H1 (cell line): ENCODE measurements at regions not wholly inside any gene's neighbourhood (a gene's known extent, or its start where the extent isn't known, plus 50 kb on each side); places are given as distances from the start of the nearest gene placed in this dataset.

Experiments
- CTCF ChIA-PET: fragments of 300-600 bp; sonication (Branson Sonifier 250); formaldehyde crosslinking; loops from one replicate; lab custom pipeline; 2021; ENCODE audit not compliant: partially characterized antibody; lab: Charles Lee
- POLR2A ChIA-PET: fragments of 300-600 bp; sonication (Branson Sonifier 250); formaldehyde crosslinking; loops from one replicate; lab custom pipeline; 2021; ENCODE audit warnings: inconsistent platforms; ENCODE audit not compliant: partially characterized antibody; lab: Charles Lee
- DNase-seq, 2 experiments: peaks; one replicate each; pipeline versions ENCODE4 v3.0.0 to v3.0.0-alpha.2; 2010 to 2022; ENCODE audit warnings: low spot score in 2 of 2, low read depth in 1 of 2, mixed read lengths in 1 of 2
- FAIRE-seq: peaks from 2 replicates; lab custom pipeline; 2011; peaks lifted over from hg19 to GRCh38; lab: Jason Lieb, UNC
- H2AFZ ChIP-seq: 2 replicates; pipeline ENCODE4 v1.8.1; 2012; ENCODE audit warnings: low read length, inconsistent platforms
- H2AK5ac ChIP-seq: 2 replicates; pipeline ENCODE4 v1.6.1; 2013; ENCODE audit warnings: low read depth, low read length
- H2BK120ac ChIP-seq: replicated peaks from 2 replicates; pipeline ENCODE3; 2013; ENCODE audit warnings: low read depth, low read length, inconsistent platforms
- H2BK12ac ChIP-seq: 2 replicates; pipeline ENCODE4 v1.6.1; 2013; ENCODE audit warnings: low read depth, low read length
- H2BK15ac ChIP-seq: 2 replicates; pipeline ENCODE4 v1.6.1; 2013; ENCODE audit warnings: low read length
- H2BK20ac ChIP-seq: 2 replicates; pipeline ENCODE4 v1.6.1; 2013; ENCODE audit warnings: low read length
- H2BK5ac ChIP-seq: 2 replicates; pipeline ENCODE4 v1.6.1; 2013; ENCODE audit warnings: low read depth, low read length
- H3K14ac ChIP-seq: 2 replicates; pipeline ENCODE4 v1.6.1; 2013; ENCODE audit warnings: inconsistent platforms; ENCODE audit not compliant: insufficient read length
- H3K18ac ChIP-seq: 2 replicates; pipeline ENCODE4 v1.6.1; 2013; ENCODE audit warnings: low read length; ENCODE audit errors: extremely low read depth
- H3K23ac ChIP-seq: 2 replicates; pipeline ENCODE4 v1.6.1; 2013; ENCODE audit warnings: inconsistent platforms; ENCODE audit not compliant: insufficient read length
- H3K23me2 ChIP-seq: 2 replicates; pipeline ENCODE4 v1.6.1; 2013; ENCODE audit warnings: low read depth, low read length
- H3K27ac ChIP-seq: 2 replicates; pipeline ENCODE4 v1.6.1; 2011; ENCODE audit warnings: low read depth, low read length, inconsistent platforms
- H3K27me3 ChIP-seq, 4 experiments: replicated peaks in 1 of 4; 1 replicate in 1 of 4; 2 replicates in 3 of 4; pipeline versions ENCODE4 v1.6.1 to v1.8.1; 2011 to 2013; ENCODE audit warnings: low read length in 3 of 4, mild to moderate bottlenecking in 3 of 4, inconsistent platforms in 2 of 4, mixed read lengths in 2 of 4, moderate library complexity in 1 of 4; ENCODE audit not compliant: control insufficient read depth in 3 of 4, insufficient read depth in 3 of 4; ENCODE audit errors: extremely low read depth in 1 of 4
- H3K36me3 ChIP-seq, 4 experiments: 2 replicates each; pipeline versions ENCODE4 v1.6.1 to v1.8.1; 2011 to 2013; ENCODE audit warnings: mild to moderate bottlenecking in 4 of 4, low read length in 3 of 4, moderate library complexity in 2 of 4, control low read depth in 1 of 4, inconsistent platforms in 1 of 4; ENCODE audit not compliant: insufficient read depth in 4 of 4, control insufficient read depth in 2 of 4
- H3K4ac ChIP-seq: replicated peaks from 2 replicates; pipeline ENCODE3; 2013; ENCODE audit warnings: low read length, low read depth, mixed read lengths, inconsistent platforms; ENCODE audit not compliant: insufficient read length
- H3K4me1 ChIP-seq, 4 experiments: replicated peaks in 1 of 4; 1 replicate in 1 of 4; 2 replicates in 3 of 4; pipeline versions ENCODE4 v1.6.1 to v1.8.1; 2011 to 2013; ENCODE audit warnings: low read length in 3 of 4, inconsistent platforms in 2 of 4, mixed read lengths in 1 of 4; ENCODE audit not compliant: insufficient read depth in 4 of 4, control insufficient read depth in 3 of 4
- H3K4me2 ChIP-seq, 2 experiments: 2 replicates each; pipeline versions ENCODE4 v1.6.1 to v1.8.1; 2011 to 2013; ENCODE audit warnings: low read depth in 2 of 2, low read length in 2 of 2, control low read depth in 1 of 2, inconsistent platforms in 1 of 2, mild to moderate bottlenecking in 1 of 2; ENCODE audit not compliant: insufficient read depth in 1 of 2
- H3K4me3 ChIP-seq, 4 experiments: fragments of 200-600, 300-600 bp in 1 of 4; sonication (generic), shearing (Covaris generic), sonication (Bioruptor Twin) in 1 of 4; 2 replicates each; pipeline versions ENCODE4 v1.5.1 to v1.8.1; 2011 to 2016; ENCODE audit warnings: low read length in 4 of 4, low read depth in 3 of 4, control low read depth in 2 of 4, inconsistent platforms in 2 of 4, mild to moderate bottlenecking in 2 of 4, mixed read lengths in 1 of 4, moderate library complexity in 1 of 4; ENCODE audit not compliant: insufficient read depth in 2 of 4; ENCODE audit errors: extremely low read depth in 1 of 4
- H3K56ac ChIP-seq: replicated peaks from 2 replicates; pipeline ENCODE3; 2013; ENCODE audit warnings: low read depth, mild to moderate bottlenecking, mixed read lengths, low read length, inconsistent platforms; ENCODE audit not compliant: insufficient read length
- H3K79me1 ChIP-seq: 2 replicates; pipeline ENCODE4 v1.6.1; 2013; ENCODE audit warnings: low read depth, low read length, control low read depth
- H3K79me2 ChIP-seq, 2 experiments: 2 replicates each; pipeline versions ENCODE4 v1.6.1 to v1.8.1; 2012 to 2013; ENCODE audit warnings: low read length in 2 of 2, mild to moderate bottlenecking in 2 of 2, inconsistent platforms in 1 of 2; ENCODE audit not compliant: insufficient read depth in 2 of 2, control insufficient read depth in 1 of 2
- H3K9ac ChIP-seq, 4 experiments: replicated peaks in 1 of 4; 1 replicate in 1 of 4; 2 replicates in 3 of 4; pipeline versions ENCODE4 v1.6.1 to v1.8.1; 2011 to 2013; ENCODE audit warnings: low read depth in 3 of 4, low read length in 3 of 4, control low read depth in 2 of 4, mild to moderate bottlenecking in 2 of 4, moderate library complexity in 2 of 4, inconsistent platforms in 1 of 4; ENCODE audit errors: extremely low read depth in 1 of 4
- H3K9me3 ChIP-seq, 2 experiments: 2 replicates each; pipeline versions ENCODE4 v1.6.1 to v1.8.1; 2012 to 2013; ENCODE audit warnings: mild to moderate bottlenecking in 2 of 2, moderate library complexity in 2 of 2, control low read depth in 1 of 2, inconsistent platforms in 1 of 2, low read depth in 1 of 2, low read length in 1 of 2, mixed read lengths in 1 of 2; ENCODE audit not compliant: insufficient read depth in 2 of 2
- H4K20me1 ChIP-seq, 2 experiments: replicated peaks in 1 of 2; 2 replicates each; pipeline versions ENCODE3 to v1.8.1; 2011 to 2013; ENCODE audit warnings: inconsistent platforms in 2 of 2, low read length in 2 of 2, mild to moderate bottlenecking in 1 of 2; ENCODE audit not compliant: insufficient read depth in 2 of 2, control insufficient read depth in 1 of 2
- H4K5ac ChIP-seq: 2 replicates; pipeline ENCODE4 v1.6.1; 2013; ENCODE audit warnings: low read length, low read depth, mixed read lengths, inconsistent platforms; ENCODE audit not compliant: insufficient read length
- H4K8ac ChIP-seq: 2 replicates; pipeline ENCODE4 v1.8.0; 2013; ENCODE audit warnings: mild to moderate bottlenecking, moderate library complexity, low read length, inconsistent platforms; ENCODE audit not compliant: insufficient read depth; ENCODE audit errors: extremely low read depth
- H4K91ac ChIP-seq: replicated peaks from 2 replicates; pipeline ENCODE3; 2013; ENCODE audit warnings: low read length, mixed read lengths, inconsistent platforms; ENCODE audit not compliant: insufficient read length
- BCL11A ChIP-seq, 2 experiments: IDR thresholded peaks; one replicate each; pipeline ENCODE4 v1.6.1; 2011; ENCODE audit warnings: low read depth in 2 of 2, low read length in 2 of 2, mild to moderate bottlenecking in 2 of 2
- CTBP2 ChIP-seq: IDR thresholded peaks from 2 replicates; pipeline ENCODE4 v1.7.0; 2011; ENCODE audit warnings: borderline replicate concordance, mild to moderate bottlenecking, moderate library complexity, mixed read lengths, low read length; ENCODE audit not compliant: insufficient read depth, insufficient read length
- GABPA ChIP-seq: IDR thresholded peaks from 2 replicates; pipeline ENCODE4 v1.6.1; 2011; ENCODE audit warnings: mild to moderate bottlenecking, low read length, moderate library complexity, borderline replicate concordance; ENCODE audit not compliant: insufficient read depth
- KDM5A ChIP-seq: fragments of 200-600 bp; IDR thresholded peaks from 2 replicates; pipeline ENCODE4 v1.7.1; 2012; ENCODE audit warnings: mild to moderate bottlenecking, low read length, inconsistent platforms, mixed read lengths
- RAD21 ChIP-seq, 2 experiments: IDR thresholded peaks in 1 of 2; conservative IDR thresholded peaks in 1 of 2; 2 replicates each; pipeline ENCODE4 v1.6.1; 2011; ENCODE audit warnings: low read depth in 2 of 2, low read length in 2 of 2, improper control_type of control experiment in 1 of 2, inconsistent platforms in 1 of 2, mild to moderate bottlenecking in 1 of 2, moderate library complexity in 1 of 2
- RXRA ChIP-seq: IDR thresholded peaks from 2 replicates; pipeline ENCODE4 v1.6.1; 2011; ENCODE audit warnings: low read depth, mild to moderate bottlenecking, low read length, moderate library complexity; ENCODE audit not compliant: insufficient read depth
- SIX5 ChIP-seq: IDR thresholded peaks from 2 replicates; pipeline ENCODE4 v1.6.1; 2011; ENCODE audit warnings: mild to moderate bottlenecking, low read depth, low read length
- TAF7 ChIP-seq: optimal IDR thresholded peaks from 2 replicates; pipeline ENCODE3; 2011; ENCODE audit warnings: low read depth, mild to moderate bottlenecking, inconsistent platforms, low read length, moderate library complexity, borderline replicate concordance
- TEAD4 ChIP-seq: IDR thresholded peaks from 2 replicates; pipeline ENCODE4 v1.6.1; 2012; ENCODE audit warnings: low read depth, low read length, inconsistent platforms, mixed read lengths
- WGBS, 2 experiments: shearing (Covaris generic) in 1 of 2; methylation state at CpG; one replicate each; pipeline versions ENCODE4 v1.1.6 to v1.1.7; 2013 to 2015; ENCODE audit warnings: low lambda C conversion rate in 2 of 2, mixed read lengths in 2 of 2, inconsistent platforms in 1 of 2, low coverage in 1 of 2, missing lambda C conversion rate in 1 of 2; ENCODE audit not compliant: insufficient replicate concordance in 2 of 2, insufficient coverage in 1 of 2, insufficient read length in 1 of 2; ENCODE audit errors: extremely low coverage in 1 of 2, missing lambda C conversion rate in 1 of 2; 5-methylcytosine and 5-hydroxymethylcytosine counted together
- TF ChIP-seq, protein P1 (sequence below): IDR thresholded peaks from 2 replicates; pipeline ENCODE4 v1.6.1; 2012; ENCODE audit warnings: inconsistent platforms
- TF ChIP-seq, protein P2 (sequence below): IDR thresholded peaks from 2 replicates; pipeline ENCODE4 v1.6.1; 2011; ENCODE audit warnings: low read length, improper control_type of control experiment

- no peak overlapping the region for H2BK5ac ChIP-seq
- no peak overlapping the region for H3K23ac ChIP-seq
- no peak overlapping the region for H2AK5ac ChIP-seq
- no peak overlapping the region for H4K8ac ChIP-seq
- DNase-seq (no peak), FAIRE-seq (no peak)
- H2AFZ ChIP-seq: no peak overlapping the region
- CTCF ChIA-PET: no interaction called here
- no peak overlapping the region for H2BK20ac ChIP-seq
- no peak overlapping the region for H3K4me2 ChIP-seq
- H2BK12ac ChIP-seq: no peak overlapping the region
- no peaks in the 10 kb centered on the region for H3K79me1 ChIP-seq
- no peaks in the 10 kb centered on the region for H3K79me2 ChIP-seq
- H3K18ac ChIP-seq: no peak overlapping the region
- H3K4ac ChIP-seq: no peak overlapping the region
- H3K56ac ChIP-seq: no peak overlapping the region
- POLR2A ChIA-PET: no interaction called here
- no peaks in the 10 kb centered on the region for H3K36me3 ChIP-seq
- 88% methylated on average over 2 of the region's 2 CpGs; no CpG with 5 or more reads in 1 of the 2 experiments for WGBS, 2 experiments
- H3K4me3 ChIP-seq: no peak overlapping the region
- H4K20me1 ChIP-seq: no peaks in the 10 kb centered on the region
- no peak overlapping the region for H4K91ac ChIP-seq
- no peak overlapping the region for H2BK120ac ChIP-seq
- no peaks in the 10 kb centered on the region for H3K4me1 ChIP-seq
- no peaks in the 10 kb centered on the region for H3K9me3 ChIP-seq
- no peak overlapping the region for H3K9ac ChIP-seq
- H3K27me3 ChIP-seq: no peaks in the 10 kb centered on the region
- H4K5ac ChIP-seq: no peak overlapping the region
- H3K23me2 ChIP-seq: no peaks in the 10 kb centered on the region
- no peak overlapping the region for H2BK15ac ChIP-seq
- no peak overlapping the region for H3K14ac ChIP-seq
- H3K27ac ChIP-seq: no peak overlapping the region
- TF ChIP-seq CTBP2 (no peak), RAD21 (IDR thresholded peaks at IDR 0.05 in 1 of 2, conservative IDR thresholded peaks at IDR 0.05 in 1 of 2; ENCODE audit: low read depth in 2 of 2, low read length in 2 of 2) (no peak), KDM5A (no peak), TEAD4 (no peak), BCL11A (IDR thresholded peaks at IDR 0.05; ENCODE audit: low read depth in 2 of 2, low read length in 2 of 2) (no peak), SIX5 (no peak), GABPA (no peak), RXRA (no peak), TAF7 (no peak)
- TF ChIP-seq, protein P1, sequence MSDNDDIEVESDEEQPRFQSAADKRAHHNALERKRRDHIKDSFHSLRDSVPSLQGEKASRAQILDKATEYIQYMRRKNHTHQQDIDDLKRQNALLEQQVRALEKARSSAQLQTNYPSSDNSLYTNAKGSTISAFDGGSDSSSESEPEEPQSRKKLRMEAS: no peak
- TF ChIP-seq, protein P2, sequence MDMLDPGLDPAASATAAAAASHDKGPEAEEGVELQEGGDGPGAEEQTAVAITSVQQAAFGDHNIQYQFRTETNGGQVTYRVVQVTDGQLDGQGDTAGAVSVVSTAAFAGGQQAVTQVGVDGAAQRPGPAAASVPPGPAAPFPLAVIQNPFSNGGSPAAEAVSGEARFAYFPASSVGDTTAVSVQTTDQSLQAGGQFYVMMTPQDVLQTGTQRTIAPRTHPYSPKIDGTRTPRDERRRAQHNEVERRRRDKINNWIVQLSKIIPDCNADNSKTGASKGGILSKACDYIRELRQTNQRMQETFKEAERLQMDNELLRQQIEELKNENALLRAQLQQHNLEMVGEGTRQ: no peak
Measured at GRCh38 chrX:88903989-88904718, 157.1 kb downstream of the CPXCR1 start.
